Uterus (tissue), 2 donors: ENCODE measurements at regions not wholly inside any gene's neighbourhood (a gene's known extent, or its start where the extent isn't known, plus 50 kb on each side); places are given as distances from the start of the nearest gene placed in this dataset.

ENCODE experiments used
- CTCF ChIP-seq, 4 experiments: fragments of 200-600 bp in 2 of 4; fragments of 450-650 bp in 2 of 4; sonication (generic) in 2 of 4; IDR thresholded peaks; one replicate each; pipeline ENCODE4 v1.5.1; 2016 to 2019; ENCODE audit warnings: antibody characterized with exemption in 4 of 4, mild to moderate bottlenecking in 2 of 4, moderate library complexity in 1 of 4
- POLR2A ChIP-seq, 2 donors: fragments of 450-650 bp; IDR thresholded peaks; one replicate each; pipeline ENCODE4 v1.6.1; 2016; ENCODE audit warnings: antibody characterized with exemption in 2 of 2, mild to moderate bottlenecking in 1 of 2, moderate library complexity in 1 of 2

DNA sequence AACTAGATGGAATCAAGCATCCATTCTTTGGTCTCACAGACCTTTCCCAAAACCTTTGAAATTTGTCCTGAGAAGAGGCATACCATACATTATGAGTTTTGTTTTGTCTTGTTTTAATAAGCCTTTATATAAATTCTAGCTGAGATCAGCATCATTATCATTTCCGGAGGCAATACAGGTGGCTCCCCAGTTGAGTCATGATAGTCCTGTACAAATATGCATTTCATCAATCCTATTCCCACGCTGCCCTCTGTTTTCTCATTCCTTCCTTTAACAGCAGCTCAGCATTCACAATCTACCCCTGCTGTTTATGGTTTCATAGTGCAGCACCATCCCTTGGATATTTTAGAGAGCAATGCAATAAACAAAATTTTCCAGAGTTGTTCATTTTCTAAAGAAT lies 216.7 kb downstream of the TXNL1 start:
- TF ChIP-seq CTCF (IDR thresholded peaks at IDR 0.05), result no peak
- TF ChIP-seq POLR2A (IDR thresholded peaks at IDR 0.05), result no peak
